RPMI8226 (cell line): ENCODE measurements at regions not wholly inside any gene's neighbourhood (a gene's known extent, or its start where the extent isn't known, plus 50 kb on each side); places are given as distances from the start of the nearest gene placed in this dataset.
"Not testable (repeated sequence)": the region's sequence is repeated elsewhere in the genome, so short reads cannot be mapped to it uniquely, and the experiment has no call there.

Source experiments
- DNase-seq: peaks from one replicate; pipeline ENCODE4 v3.0.0-alpha.2; 2015

- no peak for DNase-seq
These were observed 164.0 kb downstream of the RGS9 start for GRCh38 chr17:65301184-65301583.

GRCh38 chr17:65297916-65298315 is 160.7 kb downstream of the RGS9 start:
- DNase-seq, result no peak

GRCh38 chr17:65297384-65297783 is 160.2 kb downstream of the RGS9 start:
- no peak for DNase-seq

DNA sequence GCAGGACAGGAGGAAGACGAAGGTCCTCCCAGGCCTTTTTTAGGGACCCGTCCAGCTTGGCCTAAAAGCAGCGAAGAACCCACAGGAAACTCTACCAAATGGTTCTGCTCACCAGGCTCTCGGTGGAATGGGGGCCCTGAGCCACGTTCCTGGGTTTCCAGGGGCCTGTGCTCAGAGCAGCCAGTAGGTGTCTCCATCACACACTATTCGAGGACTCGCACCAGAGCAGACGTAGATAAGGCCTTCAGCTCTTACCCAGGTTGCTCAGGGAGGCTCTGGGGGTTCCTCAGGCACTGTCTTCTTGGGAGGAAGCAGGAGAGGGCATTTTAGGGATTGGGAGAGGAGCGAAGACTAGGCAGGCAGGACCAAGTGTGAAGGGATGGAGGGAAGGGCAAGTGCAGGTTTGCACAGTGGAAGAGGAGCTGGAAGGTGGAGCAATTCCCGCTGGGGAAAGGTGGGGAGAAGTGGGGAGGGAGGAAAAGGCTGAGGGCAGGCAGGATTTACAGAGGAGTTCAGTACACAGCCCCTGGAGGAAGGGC is 157.1 kb downstream of the RGS9 start:
- peak; percentile 58 for DNase-seq

DNA sequence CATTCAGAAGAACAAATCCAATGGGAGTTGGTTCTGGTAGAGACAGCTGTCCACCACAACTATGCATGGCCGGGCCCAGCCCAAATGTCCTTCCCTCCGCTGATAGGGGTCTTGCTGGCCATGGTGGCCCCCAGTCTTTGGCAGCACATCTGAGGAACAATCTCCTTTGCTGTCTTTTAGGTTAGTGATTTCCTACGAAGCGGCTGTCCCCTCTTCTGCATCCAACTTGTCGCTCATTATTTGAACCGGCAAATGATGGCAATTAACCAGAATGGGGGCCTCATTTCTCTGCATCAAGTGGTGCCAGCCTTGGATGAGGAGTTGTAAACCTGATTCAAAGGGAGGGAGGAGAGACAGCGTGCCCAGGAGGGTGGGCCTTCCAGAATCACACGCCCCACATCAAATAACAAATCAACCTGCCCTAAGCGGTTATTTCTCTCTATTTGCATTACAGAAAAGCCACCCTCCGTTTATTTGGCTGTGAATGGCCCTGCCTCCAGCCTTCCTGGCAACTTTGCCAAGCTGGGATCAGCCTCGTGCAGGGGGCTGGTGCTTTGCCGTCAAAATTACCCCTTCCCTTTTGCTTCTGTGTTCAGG is 156.5 kb downstream of the RGS9 start:
- no peak for DNase-seq

- DNase-seq, result no peak
These were observed 155.3 kb downstream of the RGS9 start for GRCh38 chr17:65292430-65292829.

DNA sequence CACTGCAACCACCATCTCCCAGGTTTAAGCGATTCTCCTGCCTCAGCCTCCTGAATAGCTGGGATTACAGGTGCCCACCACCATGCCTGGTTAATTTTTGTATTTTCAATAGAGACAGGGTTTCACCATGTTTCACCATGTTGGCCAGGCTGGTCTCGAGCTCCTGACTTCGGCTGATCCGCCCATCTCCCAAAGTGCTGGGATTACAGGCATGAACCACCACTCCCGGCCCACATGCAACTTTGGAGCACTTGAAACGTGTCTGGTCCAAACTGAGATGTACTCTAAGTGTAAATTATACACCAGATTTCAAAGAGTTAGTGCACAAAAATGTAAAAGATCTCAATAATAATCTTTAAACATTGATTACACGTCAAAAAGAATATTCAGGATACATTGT is 154.1 kb downstream of the RGS9 start:
- DNase-seq, result not testable (repeated sequence)

DNA sequence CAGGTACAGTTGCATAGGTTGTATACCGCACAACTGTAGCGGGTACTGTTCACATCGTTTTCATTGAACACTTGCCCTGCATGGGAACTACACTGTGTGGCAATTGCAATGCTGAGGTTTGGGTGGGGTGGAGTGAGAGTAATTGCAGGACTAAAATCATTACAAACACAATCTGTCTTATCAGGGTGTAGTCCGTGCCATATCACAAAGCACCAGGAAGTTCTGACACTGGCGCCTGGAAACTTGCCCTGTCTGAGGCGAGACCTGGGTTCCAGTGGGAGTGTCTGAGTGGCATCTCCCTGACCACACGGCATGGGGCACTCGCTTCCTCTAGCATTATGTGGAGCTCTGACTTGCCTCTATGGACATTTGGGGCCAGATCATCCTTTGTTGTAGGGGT is 153.4 kb downstream of the RGS9 start:
- no peak for DNase-seq

GRCh38 chr17:65290056-65290455 is 152.9 kb downstream of the RGS9 start:
- no peak for DNase-seq

DNA sequence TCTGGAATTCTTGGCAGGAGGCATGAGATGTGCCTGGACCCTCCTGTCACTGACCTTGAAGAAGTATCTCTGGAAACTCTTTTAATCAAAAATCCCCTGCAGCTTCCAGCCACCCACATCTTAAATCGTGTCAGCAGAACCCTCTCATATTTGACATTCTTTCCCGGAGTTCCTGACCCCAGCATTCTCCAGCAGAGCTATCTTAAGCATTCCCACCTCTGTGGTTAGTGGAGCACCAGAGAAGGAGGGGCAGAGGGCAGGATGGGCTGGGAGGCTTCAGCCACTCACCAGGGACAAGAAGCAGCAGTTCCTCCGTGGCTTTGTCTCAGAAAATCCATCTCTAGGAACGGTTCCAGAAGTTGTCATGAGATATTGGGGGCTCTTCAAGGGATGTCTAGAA is 149.9 kb downstream of the RGS9 start:
- DNase-seq, result no peak

DNA sequence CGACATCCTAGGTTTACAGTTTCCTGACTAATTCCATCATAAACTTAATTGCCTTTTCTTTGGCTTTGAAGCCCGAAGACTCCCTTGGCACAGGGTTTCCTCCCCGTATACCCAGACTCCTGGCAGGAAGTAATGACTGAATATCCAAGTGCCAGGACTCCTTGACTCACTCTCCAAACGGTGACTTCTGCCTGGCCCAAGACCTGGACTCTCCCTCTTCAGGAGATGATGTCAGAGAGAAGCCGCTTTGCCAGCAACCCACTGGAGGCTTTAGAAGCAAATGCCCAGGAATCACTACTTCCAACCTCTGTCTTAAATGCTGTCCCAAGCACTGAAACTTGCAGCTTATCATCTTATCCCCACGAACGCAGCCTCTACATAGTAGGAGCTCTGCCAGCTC is 146.5 kb downstream of the RGS9 start:
- DNase-seq, result no peak

DNA sequence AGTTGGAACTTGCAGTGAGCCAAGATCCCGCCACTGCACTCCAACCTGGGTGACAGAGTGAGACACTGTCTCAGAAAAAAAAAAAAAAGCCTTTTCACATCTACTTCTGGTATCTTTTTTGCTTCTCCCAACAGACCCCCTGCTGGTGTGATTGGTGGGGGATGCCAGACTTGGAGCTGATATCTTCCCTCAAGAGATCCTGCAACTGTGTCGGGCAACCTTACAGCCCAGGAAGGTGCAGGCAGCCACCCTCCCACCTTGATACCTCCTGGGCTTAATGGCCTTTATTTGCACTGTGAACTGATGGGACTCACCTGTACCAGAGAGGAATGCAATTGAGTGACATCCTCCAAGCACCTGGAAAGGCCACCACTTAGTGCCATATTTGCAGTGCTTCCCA is 142.3 kb downstream of the RGS9 start:
- DNase-seq, result no peak

DNA sequence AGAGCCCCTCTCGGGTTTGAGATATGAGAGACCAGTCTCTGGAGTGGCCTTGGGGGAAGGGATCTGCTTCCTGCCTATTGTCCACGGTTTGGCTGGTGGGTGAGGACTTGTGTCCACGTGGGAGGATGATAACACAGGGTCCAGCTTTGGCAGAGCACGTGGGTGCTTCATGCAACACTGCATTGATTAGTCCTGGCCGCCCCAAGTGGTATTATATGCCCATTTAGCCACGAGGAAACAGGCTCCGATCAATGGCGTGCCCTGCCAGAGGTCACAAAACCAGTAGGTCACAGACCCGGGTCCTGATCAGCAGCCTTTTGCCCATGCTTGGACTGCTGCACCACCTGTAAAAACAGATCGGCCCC is 141.6 kb downstream of the RGS9 start:
- DNase-seq, result no peak

DNA sequence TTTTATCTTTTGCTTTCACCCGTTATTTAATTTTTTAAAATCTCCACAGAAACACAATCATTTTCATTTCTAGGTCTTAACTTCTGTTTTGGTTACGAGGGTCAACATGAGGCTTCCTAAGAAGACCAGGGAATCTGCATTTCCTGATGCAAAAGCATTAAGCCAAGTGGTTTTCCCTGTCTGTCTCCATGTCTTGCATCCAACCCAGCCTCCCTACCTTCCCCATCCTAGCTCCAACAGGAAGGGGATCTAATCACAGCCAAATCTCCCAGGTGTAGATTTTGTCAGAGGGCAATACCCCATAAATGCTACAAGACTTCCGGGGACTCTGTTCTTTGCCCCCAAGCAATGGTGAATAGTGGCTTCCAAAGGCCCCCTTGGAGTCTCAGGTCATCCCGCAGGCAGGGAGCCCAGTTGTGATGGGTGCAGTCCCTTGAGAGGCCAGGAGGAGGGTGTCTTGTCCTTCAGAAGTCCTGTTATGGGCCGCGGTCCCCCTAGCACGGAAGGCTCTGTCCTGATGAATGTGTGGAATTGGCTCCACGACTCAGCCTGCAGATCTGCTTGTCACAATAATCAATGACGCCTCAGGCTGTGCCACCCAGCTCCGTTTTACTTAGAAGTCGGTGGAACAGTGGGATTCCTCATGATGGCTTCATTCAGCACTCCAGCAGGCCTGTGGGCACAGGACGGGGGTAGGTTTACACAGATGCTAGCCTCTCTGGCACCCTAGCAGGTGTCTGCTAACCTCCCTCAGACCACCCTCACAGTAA is 141.1 kb downstream of the RGS9 start:
- DNase-seq, result peak; percentile 32

- no peak for DNase-seq
These were observed 140.4 kb downstream of the RGS9 start for GRCh38 chr17:65277576-65277975.
